C4-2B (cell line): ENCODE measurements at regions not wholly inside any gene's neighbourhood (a gene's known extent, or its start where the extent isn't known, plus 50 kb on each side); places are given as distances from the start of the nearest gene placed in this dataset.

Experiments
- H3K27ac ChIP-seq: fragments of 450-650 bp; 2 replicates; pipeline ENCODE4 v1.5.1; 2017
- CTCF ChIP-seq: fragments of 450-650 bp; conservative IDR thresholded peaks from 2 replicates; pipeline ENCODE4 v1.5.1; 2017; ENCODE audit warnings: mild to moderate bottlenecking
- ZFX ChIP-seq: fragments of 450-650 bp; IDR thresholded peaks from 2 replicates; pipeline ENCODE4 v1.6.1; 2017

- H3K27ac ChIP-seq, result no peak overlapping the region
- no peak for TF ChIP-seq ZFX
Measured at GRCh38 chr2:58721912-58722591, 480.9 kb upstream of the FANCL start.

GRCh38 chr2:58720770-58721697 is 479.9 kb upstream of the FANCL start:
- no peak for TF ChIP-seq ZFX
- no peak for TF ChIP-seq CTCF
- H3K27ac ChIP-seq, result no peak overlapping the region

GRCh38 chr2:58720033-58720769 is 479.1 kb upstream of the FANCL start:
- no peak overlapping the region for H3K27ac ChIP-seq
- TF ChIP-seq CTCF, result no peak
- no peak for TF ChIP-seq ZFX

GRCh38 chr2:58715344-58715743 is 474.2 kb upstream of the FANCL start:
- no peak for TF ChIP-seq CTCF
- TF ChIP-seq ZFX, result no peak
- no peak overlapping the region for H3K27ac ChIP-seq

- TF ChIP-seq ZFX (no peak), CTCF (no peak)
- no peak overlapping the region for H3K27ac ChIP-seq
Measured at GRCh38 chr2:58714238-58714637, 473.1 kb upstream of the FANCL start.

GRCh38 chr2:58710795-58711279 is 469.7 kb upstream of the FANCL start:
- H3K27ac ChIP-seq, result no peak overlapping the region
- TF ChIP-seq ZFX, result no peak
- TF ChIP-seq CTCF, result no peak

- H3K27ac ChIP-seq, result no peak overlapping the region
- TF ChIP-seq ZFX, result no peak
- TF ChIP-seq CTCF, result no peak
Measured at GRCh38 chr2:58709687-58710354, 468.7 kb upstream of the FANCL start.
